ENCODE measurements at regions not wholly inside any gene's neighbourhood (a gene's known extent, or its start where the extent isn't known, plus 50 kb on each side); places are given as distances from the start of the nearest gene placed in this dataset.

DNA sequence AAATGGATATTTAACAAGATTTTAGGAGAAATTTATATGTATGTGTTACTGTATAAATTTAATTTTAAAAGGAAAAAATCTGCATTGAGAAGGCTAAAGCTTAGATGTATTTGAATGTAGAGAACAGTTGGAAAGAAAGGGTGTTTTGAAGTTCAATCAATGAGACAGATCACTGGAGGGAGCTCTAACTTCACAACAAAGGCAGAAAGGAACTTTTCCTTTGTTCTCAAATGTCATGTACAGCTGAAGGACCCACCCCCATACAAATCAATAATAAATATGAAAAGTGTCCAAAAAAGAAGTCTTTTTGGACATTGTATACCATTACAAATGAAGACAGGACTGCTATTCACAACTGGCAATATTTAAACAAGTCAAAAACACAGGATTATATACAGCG, 403.4 kb downstream of the DNAJB9 start:
- DNase-seq (ENCODE audit: low read depth) = no peak

GRCh38 chr7:108974641-108975040, 405.0 kb downstream of the DNAJB9 start:
- DNase-seq (ENCODE audit: low read depth) = no peak

DNA sequence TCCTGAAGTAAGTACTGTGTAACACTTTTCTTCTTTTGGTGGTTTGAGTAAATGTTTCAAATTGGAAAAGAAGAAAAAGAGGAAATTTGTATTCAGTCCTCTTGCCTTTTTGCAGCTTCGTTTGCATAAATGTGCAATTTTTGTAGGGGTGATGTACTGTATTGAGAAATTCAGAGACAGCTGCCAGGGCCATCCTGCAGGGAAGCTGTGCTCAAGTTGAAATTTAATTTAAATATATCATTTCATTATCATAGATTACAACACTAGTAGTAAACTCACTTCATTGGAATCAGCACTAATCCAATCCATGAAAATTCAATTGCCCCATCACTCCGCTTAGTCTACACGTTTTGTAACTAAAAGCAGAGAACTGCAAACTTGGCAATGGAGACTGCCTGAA, 415.4 kb downstream of the DNAJB9 start:
- no peak for DNase-seq (ENCODE audit: low read depth)

DNA sequence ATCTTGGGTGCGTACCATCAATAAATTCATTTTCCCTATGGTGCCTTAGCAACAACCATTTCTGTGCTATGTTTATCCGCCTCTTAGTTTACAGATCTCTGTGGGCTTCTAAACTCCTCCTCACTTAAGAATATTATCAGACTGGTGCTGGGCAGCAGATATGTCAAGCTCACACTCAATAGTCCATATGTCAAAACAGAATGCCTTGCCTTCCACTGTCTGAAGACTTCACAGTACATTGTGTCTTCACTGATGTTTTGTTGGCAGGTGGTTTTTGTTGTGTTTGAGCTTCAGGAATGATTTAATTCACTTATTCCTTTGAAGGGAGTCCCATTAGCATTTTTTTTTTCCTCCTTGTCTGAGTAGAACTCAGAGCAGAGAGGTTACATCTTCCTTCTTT, 419.6 kb downstream of the DNAJB9 start:
- DNase-seq (ENCODE audit: low read depth) = no peak

DNA sequence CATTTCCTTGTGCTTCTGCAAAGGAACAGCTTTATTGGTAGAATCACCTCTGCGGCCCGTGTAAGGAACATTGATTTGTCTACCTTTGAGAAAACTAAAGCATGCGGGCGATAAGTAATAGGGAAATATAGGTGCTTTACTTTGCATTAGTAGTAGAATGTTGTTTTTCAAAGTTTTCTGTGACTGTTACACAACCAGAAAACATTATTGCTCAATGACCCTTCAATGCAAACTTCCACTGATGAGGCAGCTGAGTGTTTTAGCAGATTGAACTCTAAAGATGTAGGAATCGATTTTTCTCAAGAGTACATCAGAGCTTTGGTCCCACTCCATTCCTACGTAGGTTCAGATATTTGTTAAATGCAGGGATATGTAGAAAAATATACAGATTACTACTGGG, 427.8 kb downstream of the DNAJB9 start:
- no peak for DNase-seq (ENCODE audit: low read depth)

GRCh38 chr7:109003742-109004141, 434.1 kb downstream of the DNAJB9 start:
- no peak for DNase-seq (ENCODE audit: low read depth)

DNA sequence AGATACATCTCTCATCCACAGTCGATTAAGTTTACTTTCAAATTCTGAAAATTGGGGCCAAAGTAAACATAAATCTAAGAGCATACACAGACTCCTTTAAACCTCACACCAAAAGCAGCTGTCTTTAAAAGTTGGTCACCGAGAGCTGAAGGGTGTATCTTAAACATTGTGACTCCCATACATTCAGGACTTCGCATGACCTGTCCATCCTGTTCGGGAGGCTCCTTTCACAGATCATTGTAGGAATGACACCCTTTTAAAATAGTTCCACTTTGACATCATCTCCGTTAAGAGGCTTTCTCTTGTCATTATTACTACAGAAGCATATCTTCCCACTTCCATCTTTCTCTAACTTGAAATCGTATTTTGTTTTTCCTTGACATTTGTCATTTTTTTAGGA, 440.0 kb downstream of the DNAJB9 start:
- DNase-seq (ENCODE audit: low read depth) = no peak

DNA sequence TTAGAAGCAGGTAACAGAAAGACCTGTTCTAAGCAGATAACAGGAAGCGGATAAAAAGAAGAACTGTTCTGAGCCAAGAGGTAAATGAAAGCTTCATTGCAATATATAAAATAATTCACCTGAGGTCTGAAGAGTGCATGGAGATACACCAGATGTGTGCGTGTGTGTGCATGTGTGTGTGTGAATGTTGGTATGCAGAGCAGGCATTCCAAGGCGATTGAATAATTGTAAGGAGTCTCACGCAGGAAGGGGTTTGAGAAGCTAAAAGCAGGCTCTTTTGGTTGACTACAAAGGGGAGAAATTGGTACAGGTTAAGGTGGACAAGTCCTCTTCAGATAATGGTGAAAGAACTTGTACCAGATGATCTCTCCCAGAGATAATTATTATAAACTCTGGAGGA, 450.6 kb downstream of the DNAJB9 start:
- DNase-seq (ENCODE audit: low read depth) = no peak

DNA sequence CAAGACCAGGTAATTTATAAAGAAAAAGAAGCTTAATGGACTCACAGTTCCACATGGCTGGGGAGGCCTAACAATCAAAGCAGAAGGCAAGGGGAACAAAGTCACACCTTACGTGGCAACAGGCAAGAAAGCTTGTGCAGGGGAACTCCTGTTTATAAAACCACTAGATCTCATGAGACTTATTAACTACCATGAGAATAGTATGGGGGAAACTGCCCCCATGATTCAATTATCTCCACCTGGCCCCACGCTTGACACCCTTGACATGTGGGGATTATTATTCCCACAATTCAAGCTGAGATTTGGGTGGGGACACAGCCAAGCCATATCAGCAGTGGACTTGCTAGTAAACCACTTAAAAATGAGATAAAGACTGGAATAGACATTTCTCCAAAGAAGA, 451.7 kb downstream of the DNAJB9 start:
- no peak for DNase-seq (ENCODE audit: low read depth)

- DNase-seq (ENCODE audit: low read depth) = no peak
Measured at GRCh38 chr7:109029866-109030265, 460.2 kb downstream of the DNAJB9 start.

- no peak for DNase-seq (ENCODE audit: low read depth)
Measured at GRCh38 chr7:109044691-109045090, 475.0 kb downstream of the DNAJB9 start.

DNA sequence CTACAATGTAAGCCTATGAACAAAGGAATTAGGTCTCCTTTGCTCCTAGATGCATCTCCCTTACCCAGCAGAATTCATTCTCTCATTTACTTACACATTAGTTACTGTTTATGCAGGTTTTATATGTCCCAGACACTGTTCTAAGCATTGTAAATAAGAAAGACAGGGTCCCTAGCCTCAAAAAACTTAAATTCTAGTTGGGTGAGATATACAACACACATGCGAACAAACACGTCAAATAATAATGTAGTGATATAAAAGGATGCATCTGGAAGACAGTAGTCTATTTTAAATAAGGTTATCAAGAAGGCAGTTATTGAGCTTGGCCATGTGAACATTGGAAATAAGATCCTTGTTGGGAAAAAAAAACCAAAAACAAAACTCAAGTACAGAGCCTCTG, 479.7 kb downstream of the DNAJB9 start:
- DNase-seq (ENCODE audit: low read depth) = no peak

DNA sequence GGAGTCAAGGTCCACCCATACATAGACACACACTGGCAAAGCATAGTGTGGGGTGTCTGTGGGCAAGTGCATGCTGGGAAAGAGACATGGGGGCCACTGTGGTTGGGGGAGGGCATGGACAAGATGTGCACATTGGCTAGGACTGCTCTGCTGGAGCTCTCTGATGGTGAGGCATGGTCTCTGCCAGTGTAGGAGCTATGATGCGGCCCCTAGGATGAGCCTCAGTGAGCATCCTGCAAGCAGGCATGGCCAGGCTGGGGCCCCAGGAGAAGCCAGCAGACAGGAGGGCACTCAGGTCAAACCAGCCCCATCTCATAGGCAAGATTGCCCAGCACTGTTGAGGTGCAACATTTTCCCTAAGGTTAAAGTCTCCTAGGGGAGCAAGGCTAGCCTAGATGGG, 489.4 kb downstream of the DNAJB9 start:
- no peak for DNase-seq (ENCODE audit: low read depth)

- DNase-seq (ENCODE audit: low read depth) = no peak
Measured at GRCh38 chr7:109062798-109063197, 493.1 kb downstream of the DNAJB9 start.

- DNase-seq (ENCODE audit: low read depth) = no peak
Measured at GRCh38 chr7:109073543-109073942, 503.9 kb downstream of the DNAJB9 start.

DNA sequence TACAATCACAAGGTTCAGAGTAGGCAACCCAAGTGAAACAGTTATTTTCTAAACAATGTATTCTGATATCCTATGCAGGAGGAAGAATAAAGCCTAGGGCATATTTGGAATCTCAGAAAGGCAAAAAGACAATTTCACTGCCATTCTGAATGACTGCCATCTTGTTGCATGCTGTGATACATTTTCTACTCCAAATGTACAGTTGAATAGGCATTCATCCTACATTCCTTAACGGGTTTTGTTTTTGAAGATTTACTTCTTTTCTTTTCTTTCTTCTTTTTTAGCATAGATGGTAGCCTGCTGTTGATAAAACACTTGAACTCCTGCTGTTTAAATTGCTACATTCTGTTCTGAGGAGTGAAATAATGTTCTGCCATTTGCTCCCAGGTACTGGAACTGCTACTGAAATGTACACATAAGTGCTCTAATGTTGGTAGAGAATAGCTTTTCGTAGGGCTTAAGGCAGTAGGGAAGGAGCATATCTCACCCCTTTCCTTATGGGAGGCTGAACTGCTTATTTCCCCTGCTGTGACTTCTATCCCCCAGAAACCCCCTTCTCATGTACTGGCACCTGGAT, 506.8 kb downstream of the DNAJB9 start:
- no peak for DNase-seq (ENCODE audit: low read depth)

DNA sequence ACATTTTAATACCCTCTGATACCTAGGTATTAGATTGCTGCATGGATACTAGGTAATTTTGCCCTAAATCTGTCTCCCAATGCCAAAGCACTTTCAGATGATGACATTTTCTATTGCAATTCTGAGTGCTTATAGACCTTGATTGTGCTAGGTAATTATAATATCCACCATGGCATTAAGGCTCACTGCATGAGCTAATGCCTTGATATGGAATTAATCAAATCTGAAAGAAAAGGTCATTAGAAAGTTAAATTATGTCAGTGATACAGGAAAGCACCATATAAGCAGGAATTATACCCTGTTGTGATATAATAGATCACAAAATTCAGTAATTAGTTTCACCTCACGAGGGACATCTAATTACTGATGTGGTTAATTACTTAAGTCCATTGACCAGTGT, 521.4 kb downstream of the DNAJB9 start:
- DNase-seq (ENCODE audit: low read depth) = no peak

DNA sequence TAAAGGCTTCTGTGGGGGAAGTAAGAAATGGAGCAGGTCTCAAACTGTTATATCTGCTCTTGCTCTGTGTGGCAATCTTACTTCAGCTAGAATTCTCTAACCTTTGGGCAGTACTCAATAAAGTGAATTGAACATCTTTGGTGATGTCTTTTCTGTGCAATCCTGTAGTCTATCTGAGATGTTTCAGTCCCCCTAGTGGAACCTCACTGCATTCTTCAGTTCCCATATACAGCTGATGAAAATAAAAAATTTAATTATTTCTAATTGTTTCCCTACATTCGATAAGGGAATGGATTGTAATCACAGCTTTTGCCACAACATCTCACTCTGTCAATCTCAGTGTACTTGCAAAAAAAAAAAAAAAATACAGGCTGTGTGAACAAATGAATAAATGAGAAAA, 522.6 kb downstream of the DNAJB9 start:
- no peak for DNase-seq (ENCODE audit: low read depth)

DNA sequence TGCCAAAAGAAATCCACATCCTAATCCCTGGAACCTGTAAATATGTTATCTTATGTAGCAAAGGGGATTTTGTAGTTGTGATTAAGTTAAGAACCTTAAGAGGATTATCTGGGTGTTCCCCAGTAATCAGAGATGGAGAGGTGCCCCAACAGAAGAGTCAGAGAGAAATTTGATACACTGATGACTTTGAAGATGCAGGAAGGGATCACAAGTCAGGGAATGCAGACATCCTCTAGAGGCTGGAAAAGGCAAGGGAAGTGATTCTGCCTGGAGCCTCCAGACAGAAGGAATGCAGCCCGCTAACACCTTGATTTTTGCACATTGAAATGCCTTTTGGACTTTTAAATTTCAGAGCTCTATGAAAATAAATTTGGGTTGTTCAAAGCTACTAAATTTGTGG, 531.7 kb downstream of the DNAJB9 start:
- DNase-seq (ENCODE audit: low read depth) = no peak

GRCh38 chr7:109109558-109109957, 539.9 kb downstream of the DNAJB9 start:
- DNase-seq (ENCODE audit: low read depth) = no peak

- no peak for DNase-seq (ENCODE audit: low read depth)
Measured at GRCh38 chr7:109111086-109111485, 541.4 kb downstream of the DNAJB9 start.

DNA sequence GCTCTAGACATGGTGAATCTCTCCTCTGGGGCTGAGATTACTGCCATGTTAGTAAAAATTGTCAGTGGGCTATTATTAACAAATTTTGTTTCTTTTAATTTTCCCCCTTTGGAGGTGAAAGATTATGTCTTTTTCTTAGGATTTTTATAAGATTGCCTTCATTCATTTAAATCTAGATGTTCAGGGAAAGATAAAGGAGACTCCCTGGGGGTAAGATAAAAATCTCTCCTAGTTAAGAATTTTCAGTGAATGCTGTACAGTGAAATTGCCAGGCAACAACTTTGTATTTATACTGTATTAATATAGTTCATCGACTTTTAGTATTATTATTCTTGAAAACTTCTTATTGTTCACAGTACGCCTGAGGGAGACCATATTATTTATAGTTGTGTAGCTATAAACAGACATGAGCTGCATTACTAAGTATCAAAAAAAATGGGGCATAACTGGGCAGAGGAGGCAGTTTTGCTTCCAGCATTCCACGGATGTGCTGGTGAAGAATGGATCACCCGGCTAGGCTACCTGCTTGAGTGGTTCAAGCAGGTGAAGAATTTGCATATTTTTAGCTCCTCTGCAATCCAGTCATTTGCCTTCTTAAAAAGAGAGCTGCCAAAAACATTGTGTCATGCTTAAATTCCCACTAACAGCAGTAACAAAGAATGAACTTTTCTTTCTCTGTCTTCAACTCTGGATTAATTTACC, 552.1 kb downstream of the DNAJB9 start:
- no peak for DNase-seq (ENCODE audit: low read depth)

- no peak for DNase-seq (ENCODE audit: low read depth)
Measured at GRCh38 chr7:109125001-109125400, 555.3 kb downstream of the DNAJB9 start.

All from LHCN-M2 (cell line).